NCI-H446 (cell line): ENCODE measurements at regions not wholly inside any gene's neighbourhood (a gene's known extent, or its start where the extent isn't known, plus 50 kb on each side); places are given as distances from the start of the nearest gene placed in this dataset.

Experiments
- DNase-seq, 2 experiments: peaks; one replicate each; lab custom pipeline; 2025; lab: John Stamatoyannopoulos, UW

- no peak for DNase-seq
Measured at GRCh38 chr2:108067820-108068405, 81.6 kb downstream of the SLC5A7 start.

GRCh38 chr2:108069515-108070310, 83.4 kb downstream of the SLC5A7 start:
- DNase-seq, result no peak

GRCh38 chr2:108073415-108074072, 87.2 kb downstream of the SLC5A7 start:
- no peak for DNase-seq

- peak in 1 of 2 experiments; percentile 24 for DNase-seq
Measured at GRCh38 chr2:108074150-108074549, 87.8 kb downstream of the SLC5A7 start.

GRCh38 chr2:108074946-108075345, 88.6 kb downstream of the SLC5A7 start:
- peak in 1 of 2 experiments; percentile 34 for DNase-seq

- DNase-seq, result no peak
Measured at GRCh38 chr2:108076527-108076926, 90.2 kb downstream of the SLC5A7 start.

GRCh38 chr2:108079736-108080135, 93.4 kb downstream of the SLC5A7 start:
- no peak for DNase-seq

GRCh38 chr2:108080177-108080576, 93.9 kb downstream of the SLC5A7 start:
- no peak for DNase-seq

- DNase-seq, result no peak
Measured at GRCh38 chr2:108082978-108083377, 96.7 kb downstream of the SLC5A7 start.

GRCh38 chr2:108084311-108084710, 98.0 kb downstream of the SLC5A7 start:
- DNase-seq, result no peak

GRCh38 chr2:108092886-108093285, 106.6 kb downstream of the SLC5A7 start:
- DNase-seq, result no peak

GRCh38 chr2:108101481-108101880, 115.2 kb downstream of the SLC5A7 start:
- no peak for DNase-seq

- no peak for DNase-seq
Measured at GRCh38 chr2:108106731-108107130, 120.4 kb downstream of the SLC5A7 start.

- no peak for DNase-seq
Measured at GRCh38 chr2:108111936-108112335, 125.6 kb downstream of the SLC5A7 start.

GRCh38 chr2:108115868-108116267, 123.9 kb upstream of the SULT1C3 start:
- DNase-seq, result no peak

- no peak for DNase-seq
Measured at GRCh38 chr2:108118996-108119395, 120.8 kb upstream of the SULT1C3 start.

GRCh38 chr2:108119492-108119891, 120.3 kb upstream of the SULT1C3 start:
- DNase-seq, result no peak

GRCh38 chr2:108124736-108125495, 114.9 kb upstream of the SULT1C3 start:
- no peak for DNase-seq

GRCh38 chr2:108125581-108125980, 114.2 kb upstream of the SULT1C3 start:
- no peak for DNase-seq

- no peak for DNase-seq
Measured at GRCh38 chr2:108128249-108128648, 111.5 kb upstream of the SULT1C3 start.

- no peak for DNase-seq
Measured at GRCh38 chr2:108129636-108130035, 110.1 kb upstream of the SULT1C3 start.

- DNase-seq, result no peak
Measured at GRCh38 chr2:108133457-108133856, 106.3 kb upstream of the SULT1C3 start.
